ENCODE measurements at regions not wholly inside any gene's neighbourhood (a gene's known extent, or its start where the extent isn't known, plus 50 kb on each side); places are given as distances from the start of the nearest gene placed in this dataset.

GRCh38 chr9:129411501-129412175 lies 209.3 kb downstream of the C9orf50 start:
- no peak for DNase-seq

DNA sequence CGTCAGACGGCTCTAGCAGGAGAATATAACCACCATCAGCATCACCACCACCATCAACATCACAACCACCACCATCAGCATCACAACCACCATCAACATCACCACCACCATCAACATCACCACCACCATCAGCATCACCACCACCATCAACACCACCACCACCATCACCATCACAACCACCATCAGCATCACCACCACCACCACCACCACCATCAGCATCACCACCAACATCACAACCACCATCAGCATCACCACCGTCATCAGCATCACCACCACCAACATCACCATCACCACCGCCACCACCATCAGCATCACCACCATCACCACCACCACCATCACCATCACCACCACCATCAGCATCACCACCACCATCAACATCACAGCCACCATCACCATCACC lies 210.7 kb downstream of the C9orf50 start:
- no peak for DNase-seq

- no peak for DNase-seq
Measured at GRCh38 chr9:129408535-129409215, 212.2 kb downstream of the C9orf50 start.

GRCh38 chr9:129407905-129408452 lies 212.9 kb downstream of the C9orf50 start:
- no peak for DNase-seq

DNA sequence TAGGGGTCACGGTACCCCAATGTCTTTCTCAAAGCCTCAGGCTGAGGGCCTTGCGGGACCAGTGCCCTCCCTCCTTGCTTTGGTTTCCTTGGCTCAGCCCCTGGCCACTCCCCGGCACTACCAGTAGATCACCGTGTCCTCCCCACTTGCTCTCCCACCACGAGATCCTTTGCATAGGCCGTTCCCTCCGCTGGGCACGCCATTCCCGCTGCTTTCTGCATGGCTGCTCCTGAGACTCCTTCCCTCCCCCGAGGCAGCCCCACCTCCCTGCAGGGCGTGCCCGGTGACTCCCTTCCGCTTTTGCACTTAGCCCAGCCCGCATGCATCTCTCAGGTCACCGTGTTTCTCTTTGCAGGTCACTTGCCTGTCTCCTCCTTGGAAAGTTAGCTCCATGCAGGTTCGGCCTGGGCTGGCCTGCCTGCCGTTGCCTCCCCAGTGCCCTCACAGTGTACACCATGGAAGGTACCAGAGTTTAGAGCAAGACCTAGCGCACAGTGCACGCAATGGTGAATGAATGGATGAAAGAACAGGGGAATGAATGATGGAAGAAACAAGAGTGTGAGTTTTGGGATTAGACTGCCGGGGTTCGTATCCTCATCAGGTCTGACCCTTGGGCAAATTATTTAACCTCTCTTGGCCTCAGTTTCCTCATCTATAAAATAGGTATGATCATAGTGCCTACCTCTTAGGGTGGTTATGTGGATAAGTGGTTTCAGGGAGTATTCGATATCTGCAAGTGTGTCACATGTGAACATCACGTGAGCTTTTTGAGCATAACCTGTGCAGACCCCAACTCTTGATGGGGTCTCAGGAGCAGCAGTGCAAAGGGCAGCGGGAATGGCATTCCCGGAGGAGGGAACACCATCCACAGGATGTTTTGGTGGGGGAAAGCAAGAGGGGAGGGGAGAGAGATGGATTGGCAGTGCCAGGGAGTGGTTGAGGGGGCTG lies 214.3 kb downstream of the C9orf50 start:
- no peak for DNase-seq

GRCh38 chr9:129405827-129406213 lies 215.1 kb downstream of the C9orf50 start:
- DNase-seq, result no peak

GRCh38 chr9:129405089-129405826 lies 215.6 kb downstream of the C9orf50 start:
- DNase-seq, result no peak

DNA sequence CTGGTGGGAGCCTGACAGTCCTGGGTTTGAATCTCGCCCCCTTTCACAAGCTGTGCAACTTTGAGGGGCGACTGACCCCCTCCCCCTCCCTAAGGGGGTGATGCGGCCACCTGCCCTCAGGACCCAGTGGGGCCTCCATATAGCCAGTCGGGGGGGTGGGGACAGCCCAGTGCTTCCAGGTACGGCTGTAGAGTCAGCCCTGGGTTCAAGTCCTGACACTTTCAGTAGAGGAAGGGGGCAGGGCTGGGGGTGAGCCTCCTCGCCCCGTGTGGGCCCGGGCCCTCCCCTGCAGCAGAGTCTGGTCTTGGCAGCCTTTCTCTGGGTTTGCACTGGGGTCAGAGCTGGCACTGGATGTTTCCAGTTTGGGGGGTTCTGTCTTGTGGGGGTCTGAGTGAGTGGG lies 216.3 kb downstream of the C9orf50 start:
- no peak for DNase-seq

- DNase-seq, result no peak
Measured at GRCh38 chr9:129403779-129404620, 216.9 kb downstream of the C9orf50 start.

GRCh38 chr9:129402931-129403778 lies 217.7 kb downstream of the C9orf50 start:
- DNase-seq, result no peak

GRCh38 chr9:129402371-129402739 lies 218.5 kb downstream of the C9orf50 start:
- DNase-seq, result no peak

DNA sequence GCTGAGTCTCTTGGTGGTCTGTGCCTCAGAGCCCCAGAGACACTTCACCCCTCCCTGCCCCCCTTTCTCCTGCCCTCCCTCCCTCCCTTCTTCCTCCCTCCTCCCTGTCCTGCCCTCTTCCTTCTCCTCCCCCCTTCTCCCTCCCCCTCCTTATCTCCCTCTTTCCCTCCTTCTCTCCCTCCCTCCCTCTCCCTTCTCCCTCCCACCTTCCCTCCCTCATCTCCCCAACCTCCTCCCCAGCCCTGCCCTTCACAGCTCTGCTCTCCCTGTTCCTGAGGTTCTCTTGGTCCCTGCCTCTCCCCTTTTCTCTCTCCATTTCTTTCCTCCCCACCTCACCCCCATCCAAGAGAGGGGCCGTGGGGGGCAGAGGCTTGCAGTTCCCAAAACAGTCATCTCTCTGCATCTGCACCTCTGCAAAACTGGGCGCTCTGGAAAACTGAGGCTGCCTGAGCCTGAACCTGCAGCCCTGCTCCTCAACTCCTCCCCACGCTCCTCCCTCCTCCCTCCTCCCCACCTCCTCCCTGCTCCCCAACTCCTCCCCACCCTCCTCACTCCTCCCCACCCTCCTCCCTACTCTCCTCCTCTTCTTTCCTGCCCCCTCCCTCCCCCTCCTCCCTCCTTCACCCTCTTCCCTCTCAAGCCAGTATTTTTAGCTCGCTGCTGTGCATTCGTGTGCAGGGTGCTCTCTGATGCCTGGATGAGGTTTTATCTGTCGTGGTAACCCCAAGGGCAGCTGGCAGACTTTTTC lies 219.1 kb downstream of the C9orf50 start:
- no peak for DNase-seq

DNA sequence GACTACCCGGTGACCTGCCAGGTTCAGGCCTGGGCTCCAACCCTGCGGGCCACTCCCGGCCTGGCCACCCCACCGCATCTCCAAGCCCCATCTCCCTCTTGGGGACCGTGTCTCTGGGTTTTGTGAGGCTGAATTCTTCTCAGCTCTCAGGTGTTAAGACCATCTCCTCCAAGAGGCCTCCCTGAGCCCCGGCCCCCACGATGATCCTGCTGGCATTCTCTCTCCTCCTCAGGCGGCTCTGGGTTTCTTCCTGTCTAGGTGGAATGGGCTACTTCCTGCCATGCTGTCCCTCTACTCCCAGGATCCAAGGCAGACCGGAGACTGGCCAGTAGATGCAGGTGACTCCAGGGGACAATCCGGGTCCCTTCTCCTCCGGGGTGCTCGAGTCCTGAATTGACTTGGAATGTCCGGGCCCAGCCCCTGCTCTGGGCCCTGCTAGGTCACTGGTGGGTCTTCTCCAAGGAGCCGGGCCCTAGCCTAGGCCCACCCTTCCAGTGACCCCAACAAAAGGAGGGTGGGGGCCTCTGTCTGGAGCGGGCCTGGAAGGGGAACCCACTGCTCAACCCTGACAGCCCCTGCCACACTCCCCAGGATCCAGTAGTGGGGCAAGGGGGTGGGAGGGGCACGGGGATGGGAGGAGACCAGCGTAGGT lies 219.8 kb downstream of the C9orf50 start:
- DNase-seq, result no peak

DNA sequence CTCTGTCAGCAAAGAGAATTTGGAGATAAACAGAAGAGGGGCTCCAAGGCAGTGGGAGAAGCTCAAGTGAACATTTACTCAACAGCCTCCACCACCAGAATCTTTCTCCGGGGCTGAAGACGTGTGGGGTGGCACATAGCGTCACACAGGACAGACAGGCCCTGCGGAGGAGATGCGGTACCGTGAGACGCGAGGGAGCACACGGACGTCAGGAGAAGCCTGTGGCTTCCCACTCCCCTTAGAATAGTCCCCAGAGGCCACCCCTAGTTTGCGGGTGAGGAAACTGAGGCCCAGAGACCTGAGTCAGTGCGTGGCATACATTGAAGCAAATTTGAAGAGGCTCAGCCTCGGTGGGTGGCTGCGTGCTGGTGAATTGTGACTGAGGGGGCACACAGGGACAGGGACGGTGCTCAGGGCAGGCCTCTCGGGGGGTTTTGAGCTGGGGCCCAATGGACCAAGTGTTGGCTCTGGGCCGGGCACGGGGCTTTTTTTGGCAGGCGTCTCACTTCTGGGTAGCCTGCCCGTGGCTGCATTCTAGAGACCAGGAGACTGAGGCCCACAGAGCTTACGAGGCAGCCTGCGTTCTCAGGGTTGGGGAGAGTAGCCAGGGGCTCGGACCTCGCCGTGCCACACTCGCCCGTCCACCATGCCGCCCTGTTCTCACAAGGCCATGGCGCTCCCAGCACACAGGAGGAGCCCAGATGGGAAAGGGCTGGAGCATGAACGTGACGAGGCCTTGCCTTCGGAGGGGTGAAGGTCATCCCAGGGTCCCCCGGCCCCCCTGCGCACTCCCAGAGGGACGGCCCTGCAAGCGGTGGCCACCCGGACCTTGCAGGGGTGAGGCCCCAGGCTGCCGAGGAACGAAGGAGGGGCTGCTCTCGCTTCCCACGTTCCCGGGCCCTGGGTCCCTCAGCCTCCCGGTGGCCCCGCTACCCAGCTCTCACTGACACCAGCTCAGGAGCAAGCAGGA lies 220.6 kb downstream of the C9orf50 start:
- no peak for DNase-seq

- DNase-seq, result no peak
Measured at GRCh38 chr9:129399634-129399990, 221.3 kb downstream of the C9orf50 start.

- no peak for DNase-seq
Measured at GRCh38 chr9:129398961-129399633, 221.0 kb upstream of the IER5L start.

- no peak for DNase-seq
Measured at GRCh38 chr9:129398101-129398960, 220.3 kb upstream of the IER5L start.
